Caco-2 (cell line): ENCODE measurements at regions not wholly inside any gene's neighbourhood (a gene's known extent, or its start where the extent isn't known, plus 50 kb on each side); places are given as distances from the start of the nearest gene placed in this dataset.

ENCODE experiments used
- BruUV-seq: library from RNA; stranded (reverse); fragments of 400-500 nt; replicated peaks from 2 replicates; lab custom pipeline; 2021; lab: Mats Ljungman, UMichigan
- CTCF ChIA-PET: fragments of 300-600 bp; sonication (Branson Sonifier 250); formaldehyde crosslinking; loops from one replicate; lab custom pipeline; 2022; ENCODE audit warnings: antibody characterized with exemption; lab: Charles Lee
- POLR2A ChIA-PET: fragments of 300-600 bp; sonication (Branson Sonifier 250); formaldehyde crosslinking; loops from one replicate; lab custom pipeline; 2022; ENCODE audit warnings: antibody characterized with exemption; lab: Charles Lee
- DNase-seq, 2 experiments: peaks; one replicate each; pipeline versions ENCODE4 v3.0.0 to v3.0.0-alpha.2; 2020 to 2022
- H3K27me3 ChIP-seq: replicated peaks from 2 replicates; pipeline ENCODE4 v1.6.0; 2011; ENCODE audit warnings: low read length; ENCODE audit not compliant: control insufficient read depth, insufficient read depth
- H3K36me3 ChIP-seq: 2 replicates; pipeline ENCODE4 v1.5.1; 2011; ENCODE audit warnings: low read length; ENCODE audit not compliant: control insufficient read depth, insufficient read depth
- H3K4me1 ChIP-seq: fragments of 250-450 bp; sonication (Bioruptor Pico); 2 replicates; pipeline ENCODE4 v1.5.1; 2020; ENCODE audit warnings: mild to moderate bottlenecking
- H3K4me3 ChIP-seq: 2 replicates; pipeline ENCODE4 v1.5.1; 2011; ENCODE audit warnings: low read depth, mild to moderate bottlenecking, control low read depth, low read length
- H3K9me3 ChIP-seq: fragments of 250-450 bp; sonication (Bioruptor Pico); 2 replicates; pipeline ENCODE4 v1.5.1; 2020; ENCODE audit warnings: mild to moderate bottlenecking, moderate library complexity
- H3K27ac Mint-ChIP-seq: one replicate; pipeline ENCODE4 v1.8.0; 2022; ENCODE audit warnings: mixed read lengths; ENCODE audit not compliant: unreplicated experiment
- H3K27me3 Mint-ChIP-seq: one replicate; pipeline ENCODE4 v1.8.0; 2022; ENCODE audit warnings: mixed read lengths; ENCODE audit not compliant: insufficient read depth, unreplicated experiment
- H3K36me3 Mint-ChIP-seq: one replicate; pipeline ENCODE4 v1.8.0; 2022; ENCODE audit warnings: mild to moderate bottlenecking, mixed read lengths; ENCODE audit not compliant: insufficient read depth, unreplicated experiment
- H3K4me1 Mint-ChIP-seq: one replicate; pipeline ENCODE4 v1.8.0; 2022; ENCODE audit warnings: low read depth, mixed read lengths; ENCODE audit not compliant: unreplicated experiment
- H3K4me3 Mint-ChIP-seq: one replicate; pipeline ENCODE4 v1.8.0; 2022; ENCODE audit warnings: mild to moderate bottlenecking, moderate library complexity, mixed read lengths; ENCODE audit not compliant: unreplicated experiment
- H3K9me3 Mint-ChIP-seq: one replicate; pipeline ENCODE4 v1.8.0; 2022; ENCODE audit warnings: mixed read lengths; ENCODE audit not compliant: unreplicated experiment
- CTCF ChIP-seq, 2 experiments: fragments of 200-600 bp in 1 of 2; IDR thresholded peaks; 1 replicate in 1 of 2; 2 replicates in 1 of 2; pipeline versions ENCODE4 v1.5.1 to v1.8.0; 2011 to 2022; ENCODE audit warnings: antibody characterized with exemption in 1 of 2, control low read depth in 1 of 2, inconsistent platforms in 1 of 2, low read depth in 1 of 2, low read length in 1 of 2, mild to moderate bottlenecking in 1 of 2, moderate library complexity in 1 of 2; ENCODE audit not compliant: insufficient read depth in 1 of 2, severe bottlenecking in 1 of 2, unreplicated experiment in 1 of 2
- intact Hi-C: fragments of 100-400 bp; cut with micrococcal nuclease; formaldehyde crosslinking; loops from one replicate; pipeline ENCODE4 v1.10.0; 2022; ENCODE audit not compliant: unreplicated experiment

- Histone ChIP-seq H3K4me3 (no peak overlapping the region), H3K9me3 (no peaks in the 10 kb centered on the region), H3K36me3 (no peaks in the 10 kb centered on the region), H3K4me1 (peaks cover 8% of the 10 kb centered on the region; the same call in 1 of the 2 replicates), H3K27me3 (no peaks in the 10 kb centered on the region)
- no peak overlapping the region for H3K27ac Mint-ChIP-seq
- no peak for DNase-seq
- H3K4me3 Mint-ChIP-seq = no peak overlapping the region
- peaks cover 13% of the 10 kb centered on the region for H3K4me1 Mint-ChIP-seq
- POLR2A ChIA-PET = interaction anchor here (0.6 kb wide), 1 partner anchor 67 kb away, joined by 3 read pairs; no protein-coding TSS in a partner anchor
- H3K9me3 Mint-ChIP-seq = no peaks in the 10 kb centered on the region
- TF ChIP-seq CTCF (IDR thresholded peaks at IDR 0.05; ENCODE audit: insufficient read depth in 1 of 2, low read depth in 1 of 2, low read length in 1 of 2, severe bottlenecking in 1 of 2, unreplicated experiment in 1 of 2) = no peak
- CTCF ChIA-PET = no interaction called here
- no TSS peak for BruUV-seq
- H3K27me3 Mint-ChIP-seq = no peaks in the 10 kb centered on the region
- intact Hi-C loops = no loop called here
- no peaks in the 10 kb centered on the region for H3K36me3 Mint-ChIP-seq
Measured at GRCh38 chr16:73113336-73113735, 65.4 kb upstream of the ZFHX3 start.

- H3K36me3 ChIP-seq = no peaks in the 10 kb centered on the region
- no peak for DNase-seq
- ChIA-PET CTCF (no interaction called here), POLR2A (no interaction called here)
- H3K9me3 ChIP-seq = no peaks in the 10 kb centered on the region
- H3K27me3 ChIP-seq = no peaks in the 10 kb centered on the region
- peaks cover 5% of the 10 kb centered on the region; the same call in 1 of the 2 replicates for H3K4me1 ChIP-seq
- Mint-ChIP-seq H3K27ac (no peak overlapping the region), H3K9me3 (no peaks in the 10 kb centered on the region), H3K27me3 (no peaks in the 10 kb centered on the region), H3K4me1 (peaks cover 13% of the 10 kb centered on the region), H3K4me3 (no peak overlapping the region), H3K36me3 (no peaks in the 10 kb centered on the region)
- intact Hi-C loops = no loop called here
- no peak overlapping the region for H3K4me3 ChIP-seq
- no peak for TF ChIP-seq CTCF (IDR thresholded peaks at IDR 0.05; ENCODE audit: insufficient read depth in 1 of 2, low read depth in 1 of 2, low read length in 1 of 2, severe bottlenecking in 1 of 2, unreplicated experiment in 1 of 2)
- BruUV-seq = no TSS peak
Measured at GRCh38 chr16:73108195-73108963, 60.5 kb upstream of the ZFHX3 start.

- Histone ChIP-seq H3K9me3 (no peaks in the 10 kb centered on the region), H3K4me3 (no peak overlapping the region), H3K4me1 (no peaks in the 10 kb centered on the region), H3K27me3 (no peaks in the 10 kb centered on the region), H3K36me3 (no peaks in the 10 kb centered on the region)
- Mint-ChIP-seq H3K4me3 (no peak overlapping the region), H3K27me3 (no peaks in the 10 kb centered on the region), H3K9me3 (no peaks in the 10 kb centered on the region), H3K36me3 (no peaks in the 10 kb centered on the region), H3K27ac (no peak overlapping the region), H3K4me1 (peaks cover 6% of the 10 kb centered on the region)
- BruUV-seq = no TSS peak
- CTCF ChIA-PET = no interaction called here
- POLR2A ChIA-PET = no interaction called here
- no peak for TF ChIP-seq CTCF (IDR thresholded peaks at IDR 0.05; ENCODE audit: insufficient read depth in 1 of 2, low read depth in 1 of 2, low read length in 1 of 2, severe bottlenecking in 1 of 2, unreplicated experiment in 1 of 2)
- DNase-seq = no peak
- intact Hi-C loops = no loop called here
Measured at GRCh38 chr16:73107371-73107770, 59.4 kb upstream of the ZFHX3 start.
